ENCODE measurements at regions not wholly inside any gene's neighbourhood (a gene's known extent, or its start where the extent isn't known, plus 50 kb on each side); places are given as distances from the start of the nearest gene placed in this dataset.

DNA sequence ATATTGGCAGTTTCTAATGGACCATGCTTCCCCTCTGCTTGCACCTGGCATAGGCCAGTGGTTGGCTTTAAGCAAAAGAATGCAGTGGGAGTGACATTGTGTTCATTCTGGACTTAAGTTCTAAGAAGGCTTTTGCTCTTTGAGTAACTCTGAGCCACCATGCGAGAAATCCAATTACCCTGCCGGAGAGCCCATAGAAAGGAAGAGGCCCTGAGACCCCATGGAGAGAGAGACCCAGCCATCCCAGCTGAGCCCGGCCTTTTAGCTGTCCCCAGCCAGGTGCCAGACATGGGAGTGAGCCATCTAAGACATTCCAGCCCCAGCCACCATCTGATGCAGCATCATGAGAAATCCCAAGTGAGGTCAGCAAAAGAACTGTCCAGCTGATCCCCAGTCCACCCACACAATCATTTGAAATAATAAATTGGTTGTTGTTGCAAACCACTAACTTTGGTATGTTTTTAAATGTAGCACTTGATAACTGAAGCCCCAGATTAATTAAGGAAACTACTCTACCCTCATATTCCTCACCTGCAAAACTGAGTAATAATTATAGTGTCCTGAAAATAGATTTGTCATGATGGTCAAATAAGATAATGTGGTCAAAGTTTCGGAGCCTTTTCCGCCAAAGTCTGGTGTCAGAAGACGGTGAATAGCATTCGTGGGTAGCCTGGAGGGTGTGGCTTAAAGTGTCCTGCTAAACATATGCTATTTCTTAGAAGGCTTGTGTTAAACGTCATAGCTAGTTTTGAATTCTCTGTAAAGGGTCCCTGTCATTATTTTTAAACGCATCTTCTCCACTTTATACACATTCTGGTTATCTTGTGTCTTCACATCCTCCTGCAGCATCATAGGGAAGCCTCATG lies 166.6 kb upstream of the PELI2 start:
- Mint-ChIP-seq H3K9me3 (peaks cover 0 to 5% (median 0%) of the 10 kb centered on the region in 9 donors), H3K36me3 (no peaks in the 10 kb centered on the region), H3K27ac (no peak overlapping the region), H3K4me1 (no peaks in the 10 kb centered on the region), H3K4me3 (no peak overlapping the region), H3K27me3 (peaks cover 3 to 11% (median 8%) of the 10 kb centered on the region in 5 donors)
- DNase-seq = no peak
- no peak for ATAC-seq
- POLR2A ChIA-PET = no interaction called here

DNA sequence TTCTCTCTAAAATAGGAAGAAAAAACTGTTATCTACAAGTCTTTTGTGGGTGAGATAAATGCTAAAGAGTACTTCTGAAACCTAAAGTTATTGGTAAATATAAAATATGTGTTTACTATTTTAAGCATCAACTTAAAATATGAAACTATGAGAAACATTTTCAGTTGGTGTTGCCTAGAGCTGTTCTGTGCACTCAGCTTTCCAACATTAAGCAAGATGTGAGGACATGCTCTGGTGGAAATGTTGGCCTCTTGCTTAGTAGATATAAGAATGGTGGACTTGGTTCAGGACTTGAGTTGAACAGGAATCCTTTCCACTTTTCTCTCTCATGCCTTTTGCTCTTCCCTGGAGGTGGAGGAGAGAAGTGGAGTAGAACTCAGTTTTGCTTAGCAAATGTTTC lies 164.1 kb upstream of the PELI2 start:
- H3K9me3 Mint-ChIP-seq = no peaks in the 10 kb centered on the region
- H3K4me1 Mint-ChIP-seq = no peaks in the 10 kb centered on the region
- no peak for DNase-seq
- ATAC-seq = no peak
- POLR2A ChIA-PET = no interaction called here
- no peak overlapping the region for H3K4me3 Mint-ChIP-seq
- H3K27ac Mint-ChIP-seq = no peak overlapping the region
- peaks cover 3 to 22% (median 13%) of the 10 kb centered on the region in 5 donors for H3K27me3 Mint-ChIP-seq
- no peaks in the 10 kb centered on the region for H3K36me3 Mint-ChIP-seq

DNA sequence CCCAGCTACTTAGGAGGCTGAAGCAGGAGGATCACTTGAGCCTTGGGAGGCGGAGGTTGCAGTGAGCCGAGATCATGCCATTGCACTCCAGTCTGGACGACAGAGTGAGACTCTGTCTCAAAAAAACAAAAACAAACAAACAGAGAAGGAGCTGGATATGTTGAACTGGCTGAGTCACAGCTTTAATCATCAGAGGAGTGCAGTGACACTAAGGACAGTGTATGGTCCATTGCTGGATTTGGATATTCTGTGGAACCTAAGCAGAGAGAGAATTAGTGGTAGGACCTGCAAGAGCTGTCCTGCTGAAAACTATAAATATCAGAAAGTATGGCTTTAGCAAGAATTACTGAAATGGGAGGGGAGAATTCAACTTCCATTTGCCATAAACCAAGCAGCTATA lies 163.0 kb upstream of the PELI2 start:
- Mint-ChIP-seq H3K27me3 (peaks cover 2 to 28% (median 11%) of the 10 kb centered on the region in 5 donors), H3K9me3 (no peaks in the 10 kb centered on the region), H3K4me3 (no peak overlapping the region), H3K36me3 (no peaks in the 10 kb centered on the region), H3K27ac (no peak overlapping the region), H3K4me1 (no peaks in the 10 kb centered on the region)
- no peak for DNase-seq
- ATAC-seq = no peak
- POLR2A ChIA-PET = no interaction called here

- POLR2A ChIA-PET = no interaction called here
- Mint-ChIP-seq H3K36me3 (no peaks in the 10 kb centered on the region), H3K4me1 (no peaks in the 10 kb centered on the region), H3K27ac (no peak overlapping the region), H3K9me3 (no peaks in the 10 kb centered on the region), H3K27me3 (peaks cover 2 to 28% (median 10%) of the 10 kb centered on the region in 5 donors), H3K4me3 (no peak overlapping the region)
- ATAC-seq (no peak), DNase-seq (no peak)
Measured at GRCh38 chr14:55957950-55958349, 160.3 kb upstream of the PELI2 start.

GRCh38 chr14:55963295-55963694 lies 154.9 kb upstream of the PELI2 start:
- no peak for DNase-seq
- POLR2A ChIA-PET = no interaction called here
- no peak for ATAC-seq
- Mint-ChIP-seq H3K9me3 (no peaks in the 10 kb centered on the region), H3K27ac (no peak overlapping the region), H3K4me3 (no peak overlapping the region), H3K4me1 (no peaks in the 10 kb centered on the region), H3K36me3 (no peaks in the 10 kb centered on the region), H3K27me3 (peaks cover 4 to 32% (median 8%) of the 10 kb centered on the region in 5 donors)

DNA sequence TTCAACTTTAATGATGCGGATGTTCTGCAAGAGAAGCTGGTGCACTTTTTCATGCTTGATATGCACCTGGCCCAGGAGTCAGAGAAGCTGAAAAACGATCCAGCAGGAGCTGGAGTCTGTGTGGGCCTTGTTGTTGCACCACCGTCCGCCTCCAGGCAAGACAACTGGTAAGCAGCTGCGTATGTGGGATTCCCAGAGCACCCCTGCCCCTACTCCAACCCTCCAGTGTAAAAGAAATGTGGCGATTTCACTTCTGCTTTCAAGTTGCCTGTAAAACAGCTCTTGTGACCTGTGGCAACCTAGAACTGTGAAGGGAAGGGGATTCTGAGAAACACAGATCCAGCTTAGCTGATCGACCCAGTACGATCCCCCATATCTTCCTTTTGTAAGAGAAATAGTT lies 154.1 kb upstream of the PELI2 start:
- DNase-seq = no peak
- Mint-ChIP-seq H3K27ac (no peak overlapping the region), H3K27me3 (peaks cover 4 to 32% (median 8%) of the 10 kb centered on the region in 5 donors), H3K9me3 (no peaks in the 10 kb centered on the region), H3K4me1 (no peaks in the 10 kb centered on the region), H3K36me3 (no peaks in the 10 kb centered on the region), H3K4me3 (no peak overlapping the region)
- POLR2A ChIA-PET = no interaction called here
- ATAC-seq = no peak

- POLR2A ChIA-PET = no interaction called here
- Mint-ChIP-seq H3K4me1 (no peaks in the 10 kb centered on the region), H3K9me3 (no peaks in the 10 kb centered on the region)
Measured at GRCh38 chr14:55964821-55965220, 153.4 kb upstream of the PELI2 start.

DNA sequence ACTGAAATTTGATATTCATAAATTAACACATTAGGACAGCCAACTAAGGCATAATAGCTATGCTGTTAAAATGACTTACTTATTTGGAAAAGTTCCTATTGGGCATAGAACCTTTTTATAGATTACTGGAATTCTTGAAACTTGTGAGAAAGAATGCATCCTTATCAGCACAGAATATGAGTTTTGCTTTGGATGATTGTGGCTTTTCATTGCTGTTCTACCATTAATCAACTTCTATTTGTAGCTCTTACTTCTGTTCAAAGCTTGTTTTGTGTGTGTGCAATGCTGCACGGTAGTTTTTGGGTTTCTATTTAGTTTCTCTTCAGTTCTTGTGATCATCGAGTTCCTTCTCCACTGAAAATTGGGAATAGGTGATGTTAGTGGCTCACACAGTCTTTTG lies 152.4 kb upstream of the PELI2 start:
- peaks cover 0 to 43% (median 7%) of the 10 kb centered on the region in 5 donors for H3K27me3 Mint-ChIP-seq
- ATAC-seq (no peak), DNase-seq (no peak)
- H3K27ac Mint-ChIP-seq = no peak overlapping the region
- H3K9me3 Mint-ChIP-seq = no peaks in the 10 kb centered on the region
- no peaks in the 10 kb centered on the region for H3K4me1 Mint-ChIP-seq
- H3K4me3 Mint-ChIP-seq = no peak overlapping the region
- H3K36me3 Mint-ChIP-seq = no peaks in the 10 kb centered on the region
- POLR2A ChIA-PET = no interaction called here

More at GRCh38 chr14:55964821-55965220, 153.4 kb upstream of the PELI2 start:
- peaks cover 0 to 34% (median 7%) of the 10 kb centered on the region in 5 donors for H3K27me3 Mint-ChIP-seq
- no peaks in the 10 kb centered on the region for H3K36me3 Mint-ChIP-seq
- H3K4me3 Mint-ChIP-seq = no peak overlapping the region
- H3K27ac Mint-ChIP-seq = no peak overlapping the region
- ATAC-seq = no peak
- no peak for DNase-seq

- no peaks in the 10 kb centered on the region for H3K4me1 Mint-ChIP-seq
- no peaks in the 10 kb centered on the region for H3K36me3 Mint-ChIP-seq
- ATAC-seq = no peak
- no peak for DNase-seq
- H3K27me3 Mint-ChIP-seq = peaks cover 10 to 55% (median 17%) of the 10 kb centered on the region in 5 donors
- no peaks in the 10 kb centered on the region for H3K9me3 Mint-ChIP-seq
- H3K27ac Mint-ChIP-seq = no peak overlapping the region
- POLR2A ChIA-PET = no interaction called here
- no peak overlapping the region for H3K4me3 Mint-ChIP-seq
Measured at GRCh38 chr14:55968741-55969140, 149.5 kb upstream of the PELI2 start.

- H3K27me3 Mint-ChIP-seq = peaks cover 12 to 51% (median 16%) of the 10 kb centered on the region in 5 donors
- no peak overlapping the region for H3K27ac Mint-ChIP-seq
- no peaks in the 10 kb centered on the region for H3K9me3 Mint-ChIP-seq
- no peak for DNase-seq
- no peak overlapping the region for H3K4me3 Mint-ChIP-seq
- POLR2A ChIA-PET = no interaction called here
- ATAC-seq = no peak
- H3K36me3 Mint-ChIP-seq = no peaks in the 10 kb centered on the region
- peaks cover 0 to 3% (median 0%) of the 10 kb centered on the region in 4 donors for H3K4me1 Mint-ChIP-seq
Measured at GRCh38 chr14:55973285-55973800, 144.9 kb upstream of the PELI2 start.

DNA sequence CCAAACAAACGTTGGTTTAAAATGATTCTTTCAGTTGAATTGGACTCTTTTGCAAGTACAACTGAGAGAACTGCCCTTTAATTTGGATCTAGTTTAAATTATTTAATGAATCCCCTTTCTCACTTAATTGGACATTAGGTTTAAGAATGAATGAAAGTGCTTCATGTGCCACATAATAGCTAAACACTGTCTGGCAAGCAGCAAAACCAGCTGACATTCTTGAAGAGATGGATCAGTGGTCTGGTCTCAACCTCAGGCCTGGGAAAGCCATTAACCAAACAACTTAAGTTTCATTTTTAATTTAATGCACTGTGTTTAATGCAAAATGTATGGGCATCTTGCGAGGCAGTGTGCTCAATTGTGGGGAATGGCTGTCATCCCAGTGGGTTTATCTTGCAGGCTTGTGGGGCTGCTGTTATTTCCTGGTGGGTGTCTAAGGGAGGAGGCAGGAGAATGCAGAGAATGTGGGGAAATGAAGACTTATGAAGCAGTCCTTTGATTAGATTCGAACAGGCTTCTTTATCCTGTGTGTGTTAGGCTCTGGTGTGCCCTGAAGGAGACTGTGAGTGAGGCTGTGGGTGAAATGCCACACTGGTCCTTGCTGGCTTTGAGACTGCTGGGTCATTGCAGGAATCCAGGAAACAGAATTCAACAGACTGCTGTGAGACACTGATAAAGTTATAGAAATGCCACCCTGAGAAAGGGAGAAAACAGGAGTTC lies 144.1 kb upstream of the PELI2 start:
- H3K4me1 Mint-ChIP-seq = peaks cover 0 to 3% (median 0%) of the 10 kb centered on the region in 4 donors
- POLR2A ChIA-PET = no interaction called here
- ATAC-seq (no peak), DNase-seq (no peak)
- H3K27me3 Mint-ChIP-seq = peaks cover 12 to 44% (median 16%) of the 10 kb centered on the region in 5 donors
- H3K9me3 Mint-ChIP-seq = no peaks in the 10 kb centered on the region
- no peak overlapping the region for H3K4me3 Mint-ChIP-seq
- H3K27ac Mint-ChIP-seq = no peak overlapping the region
- no peaks in the 10 kb centered on the region for H3K36me3 Mint-ChIP-seq

- Mint-ChIP-seq H3K4me1 (peaks cover 0 to 3% (median 0%) of the 10 kb centered on the region in 4 donors), H3K4me3 (no peak overlapping the region), H3K9me3 (peaks cover 0 to 3% (median 0%) of the 10 kb centered on the region in 9 donors), H3K36me3 (peaks cover 0 to 3% (median 0%) of the 10 kb centered on the region in 3 donors), H3K27ac (no peak overlapping the region), H3K27me3 (peaks cover 10 to 32% (median 13%) of the 10 kb centered on the region in 5 donors)
- ATAC-seq (no peak), DNase-seq (no peak)
- POLR2A ChIA-PET = no interaction called here
Measured at GRCh38 chr14:55975281-55975910, 142.8 kb upstream of the PELI2 start.

DNA sequence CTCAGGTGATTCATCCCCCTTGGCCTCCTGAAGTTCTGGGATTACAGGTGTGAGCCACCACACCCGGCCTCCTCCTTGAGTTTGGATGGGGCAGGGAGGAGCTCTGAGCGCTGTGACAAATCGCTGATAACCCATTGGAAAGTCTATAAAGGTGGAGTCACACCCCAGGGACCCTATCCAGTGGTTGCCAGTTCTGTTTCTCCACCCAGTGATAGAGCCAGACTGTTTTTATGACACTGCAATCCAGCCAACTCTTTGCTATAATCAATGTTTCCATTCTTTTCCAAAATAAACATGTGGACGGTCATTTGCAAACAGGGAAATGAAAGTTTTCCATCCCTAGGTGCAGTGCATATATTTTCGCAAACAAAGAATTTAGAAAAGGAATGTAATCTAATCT lies 142.0 kb upstream of the PELI2 start:
- Mint-ChIP-seq H3K36me3 (peaks cover 0 to 6% (median 0%) of the 10 kb centered on the region in 3 donors), H3K4me1 (peaks cover 0 to 3% (median 0%) of the 10 kb centered on the region in 4 donors), H3K4me3 (no peak overlapping the region), H3K27me3 (peaks cover 3 to 24% (median 7%) of the 10 kb centered on the region in 5 donors), H3K9me3 (peaks cover 0 to 11% (median 1%) of the 10 kb centered on the region in 9 donors), H3K27ac (no peak overlapping the region)
- DNase-seq (no peak), ATAC-seq (no peak)
- POLR2A ChIA-PET = no interaction called here

All from naive thymus-derived CD8-positive, alpha-beta T cell (primary cell).